ENCODE measurements at regions not wholly inside any gene's neighbourhood (a gene's known extent, or its start where the extent isn't known, plus 50 kb on each side); places are given as distances from the start of the nearest gene placed in this dataset.

GRCh38 chr11:103631841-103632240, 404.6 kb upstream of the DDI1 start:
- intact Hi-C loops (cut with DNase I; ENCODE audit: low total_unique reads) = no loop called here
- 48 to 59% methylated on average over 1 of the region's 1 CpG for WGBS, 2 donors

GRCh38 chr11:103633068-103633788, 403.2 kb upstream of the DDI1 start:
- 89 to 93% methylated on average over 1 of the region's 1 CpG for WGBS, 2 donors
- intact Hi-C loops (cut with DNase I; ENCODE audit: low total_unique reads) = no loop called here
- H3K4me3 ChIP-seq (ENCODE audit: low read depth, poor library complexity, severe bottlenecking) = no peak overlapping the region
- no peak for DNase-seq (ENCODE audit: low spot score in 2 of 2)
- TF ChIP-seq CTCF (IDR thresholded peaks at IDR 0.05) = no peak
- TF ChIP-seq POLR2A (IDR thresholded peaks at IDR 0.05) = no peak

More at GRCh38 chr11:103631841-103632240, 404.6 kb upstream of the DDI1 start:
- H3K4me3 ChIP-seq (ENCODE audit: low read depth, poor library complexity, severe bottlenecking) = no peak overlapping the region
- DNase-seq (ENCODE audit: low spot score in 2 of 2) = no peak
- TF ChIP-seq POLR2A (IDR thresholded peaks at IDR 0.05) = no peak
- no peak for TF ChIP-seq CTCF (IDR thresholded peaks at IDR 0.05)

GRCh38 chr11:103633819-103634590, 402.4 kb upstream of the DDI1 start:
- TF ChIP-seq POLR2A (IDR thresholded peaks at IDR 0.05) (no peak), CTCF (IDR thresholded peaks at IDR 0.05) (no peak)
- intact Hi-C loops (cut with DNase I; ENCODE audit: low total_unique reads) = no loop called here
- DNase-seq (ENCODE audit: low spot score in 2 of 2) = no peak
- H3K4me3 ChIP-seq (ENCODE audit: low read depth, poor library complexity, severe bottlenecking) = no peak overlapping the region
- WGBS, 2 donors = 79 to 88% methylated on average over 3 of the region's 3 CpGs

- intact Hi-C loops (cut with DNase I; ENCODE audit: low total_unique reads) = no loop called here
- TF ChIP-seq POLR2A (IDR thresholded peaks at IDR 0.05) (no peak), CTCF (IDR thresholded peaks at IDR 0.05) (no peak)
- H3K4me3 ChIP-seq (ENCODE audit: low read depth, poor library complexity, severe bottlenecking) = no peak overlapping the region
- no peak for DNase-seq (ENCODE audit: low spot score in 2 of 2)
- 59 to 83% methylated on average over 6 of the region's 6 CpGs for WGBS, 2 donors
These were observed 400.2 kb upstream of the DDI1 start for GRCh38 chr11:103636232-103636631.

- no peak for DNase-seq (ENCODE audit: low spot score in 2 of 2)
- WGBS, 2 donors = 70 to 82% methylated on average over 2 of the region's 2 CpGs
- intact Hi-C loops (cut with DNase I; ENCODE audit: low total_unique reads) = no loop called here
- H3K4me3 ChIP-seq (ENCODE audit: low read depth, poor library complexity, severe bottlenecking) = no peak overlapping the region
- TF ChIP-seq CTCF (IDR thresholded peaks at IDR 0.05) (no peak), POLR2A (IDR thresholded peaks at IDR 0.05) (no peak)
These were observed 399.1 kb upstream of the DDI1 start for GRCh38 chr11:103637295-103637694.

Measured in lower leg skin (tissue), 4 donors.